ENCODE measurements at regions not wholly inside any gene's neighbourhood (a gene's known extent, or its start where the extent isn't known, plus 50 kb on each side); places are given as distances from the start of the nearest gene placed in this dataset.

GRCh38 chr4:12926189-12927066, 557.7 kb downstream of the RAB28 start:
- Mint-ChIP-seq H3K27ac (no peak overlapping the region), H3K9me3 (peaks cover 23% of the 10 kb centered on the region), H3K36me3 (peaks cover 7% of the 10 kb centered on the region), H3K4me1 (peaks cover 19% of the 10 kb centered on the region), H3K4me3 (no peak overlapping the region), H3K27me3 (ENCODE audit: low read depth) (no peaks in the 10 kb centered on the region)
- ATAC-seq, result no peak
- DNase-seq (ENCODE audit: low spot score), result no peak
- ChIA-PET CTCF (no interaction called here), POLR2A (no interaction called here)
- TF ChIP-seq KAT7 (CRISPR knock-in tag; IDR thresholded peaks at IDR 0.05; ENCODE audit: borderline replicate concordance) (no peak), ZNF671 (CRISPR knock-in tag; IDR thresholded peaks at IDR 0.05) (no peak), ZNF423 (CRISPR knock-in tag; IDR thresholded peaks at IDR 0.05) (no peak), GABPB1 (CRISPR knock-in tag; IDR thresholded peaks at IDR 0.05) (no peak), ATF2 (CRISPR knock-in tag; IDR thresholded peaks at IDR 0.05; ENCODE audit: borderline replicate concordance, low read depth) (no peak), PRRX2 (CRISPR knock-in tag; IDR thresholded peaks at IDR 0.05) (no peak), MAX (CRISPR knock-in tag; IDR thresholded peaks at IDR 0.05) (no peak)

GRCh38 chr4:12924728-12925320, 559.3 kb downstream of the RAB28 start:
- peaks cover 19% of the 10 kb centered on the region for H3K4me1 Mint-ChIP-seq
- no peaks in the 10 kb centered on the region for H3K27me3 Mint-ChIP-seq (ENCODE audit: low read depth)
- ChIA-PET CTCF (interaction anchor here (0.9 kb wide), 1 partner anchor 11 kb away, joined by 4 read pairs; no protein-coding TSS in a partner anchor), POLR2A (interaction anchor here (0.6 kb wide), 1 partner anchor 121 kb away, joined by 3 read pairs; no protein-coding TSS in a partner anchor)
- no peak overlapping the region for H3K4me3 Mint-ChIP-seq
- no peak for TF ChIP-seq ZNF232 (CRISPR knock-in tag; IDR thresholded peaks at IDR 0.05)
- no peak for TF ChIP-seq ZNF219 (CRISPR knock-in tag; IDR thresholded peaks at IDR 0.05; ENCODE audit: borderline replicate concordance)
- no peak for TF ChIP-seq ELF4 (CRISPR knock-in tag; IDR thresholded peaks at IDR 0.05; ENCODE audit: low read depth)
- TF ChIP-seq MXD4 (CRISPR knock-in tag; IDR thresholded peaks at IDR 0.05; ENCODE audit: borderline replicate concordance), result no peak
- no peak for TF ChIP-seq GRHL2 (CRISPR knock-in tag; IDR thresholded peaks at IDR 0.05; ENCODE audit: insufficient replicate concordance, severe bottlenecking)
- no peak for TF ChIP-seq RORB (CRISPR knock-in tag; IDR thresholded peaks at IDR 0.05)
- TF ChIP-seq ZNF121 (CRISPR knock-in tag; IDR thresholded peaks at IDR 0.05), result no peak
- TF ChIP-seq USF2 (CRISPR knock-in tag; IDR thresholded peaks at IDR 0.05), result no peak
- no peak for TF ChIP-seq E2F5 (CRISPR knock-in tag; IDR thresholded peaks at IDR 0.05)
- no peak for TF ChIP-seq TEAD4 (CRISPR knock-in tag; IDR thresholded peaks at IDR 0.05)
- TF ChIP-seq AFF4 (CRISPR knock-in tag; IDR thresholded peaks at IDR 0.05; ENCODE audit: borderline replicate concordance), result no peak
- TF ChIP-seq PRDM15 (CRISPR knock-in tag; IDR thresholded peaks at IDR 0.05), result no peak
- TF ChIP-seq ATF2 (CRISPR knock-in tag; IDR thresholded peaks at IDR 0.05; ENCODE audit: borderline replicate concordance, low read depth), result no peak
- no peak for TF ChIP-seq ATF3 (CRISPR knock-in tag; conservative IDR thresholded peaks at IDR 0.05)
- H3K36me3 Mint-ChIP-seq, result peaks cover 3% of the 10 kb centered on the region
- peaks cover 16% of the 10 kb centered on the region for H3K9me3 Mint-ChIP-seq
- no peak for DNase-seq (ENCODE audit: low spot score)
- no peak for ATAC-seq
- H3K27ac Mint-ChIP-seq, result no peak overlapping the region
